ENCODE measurements at regions not wholly inside any gene's neighbourhood (a gene's known extent, or its start where the extent isn't known, plus 50 kb on each side); places are given as distances from the start of the nearest gene placed in this dataset.

DNA sequence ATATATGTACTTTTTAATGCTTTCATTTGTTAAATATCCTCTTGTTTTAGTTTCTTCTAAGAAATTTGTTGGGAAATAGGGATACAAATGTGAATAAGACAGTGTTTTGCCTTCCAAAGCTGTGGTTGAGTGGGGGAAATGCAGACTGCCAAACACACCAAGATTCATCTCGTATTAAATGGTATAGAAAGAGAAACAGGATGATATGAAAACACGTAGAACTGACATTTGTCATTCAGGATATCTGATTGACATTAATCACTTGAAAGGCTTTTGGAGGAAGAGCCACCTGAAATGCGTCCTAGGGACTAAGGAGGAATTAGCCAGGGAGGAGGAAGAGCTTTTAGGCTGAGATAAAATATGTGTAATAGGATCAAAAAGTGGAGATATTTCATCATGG lies 287.4 kb upstream of the SEMA3C start:
- no peak for TF ChIP-seq EZH2 (IDR thresholded peaks at IDR 0.05; ENCODE audit: insufficient read depth, low read length)
- TF ChIP-seq, protein P1, sequence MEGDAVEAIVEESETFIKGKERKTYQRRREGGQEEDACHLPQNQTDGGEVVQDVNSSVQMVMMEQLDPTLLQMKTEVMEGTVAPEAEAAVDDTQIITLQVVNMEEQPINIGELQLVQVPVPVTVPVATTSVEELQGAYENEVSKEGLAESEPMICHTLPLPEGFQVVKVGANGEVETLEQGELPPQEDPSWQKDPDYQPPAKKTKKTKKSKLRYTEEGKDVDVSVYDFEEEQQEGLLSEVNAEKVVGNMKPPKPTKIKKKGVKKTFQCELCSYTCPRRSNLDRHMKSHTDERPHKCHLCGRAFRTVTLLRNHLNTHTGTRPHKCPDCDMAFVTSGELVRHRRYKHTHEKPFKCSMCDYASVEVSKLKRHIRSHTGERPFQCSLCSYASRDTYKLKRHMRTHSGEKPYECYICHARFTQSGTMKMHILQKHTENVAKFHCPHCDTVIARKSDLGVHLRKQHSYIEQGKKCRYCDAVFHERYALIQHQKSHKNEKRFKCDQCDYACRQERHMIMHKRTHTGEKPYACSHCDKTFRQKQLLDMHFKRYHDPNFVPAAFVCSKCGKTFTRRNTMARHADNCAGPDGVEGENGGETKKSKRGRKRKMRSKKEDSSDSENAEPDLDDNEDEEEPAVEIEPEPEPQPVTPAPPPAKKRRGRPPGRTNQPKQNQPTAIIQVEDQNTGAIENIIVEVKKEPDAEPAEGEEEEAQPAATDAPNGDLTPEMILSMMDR (IDR thresholded peaks at IDR 0.05; ENCODE audit: insufficient read depth, low read depth, low read length), result no peak

Measured in astrocyte (in vitro differentiated cells and primary cell).